Right lobe of liver (tissue), 4 donors: ENCODE measurements at regions not wholly inside any gene's neighbourhood (a gene's known extent, or its start where the extent isn't known, plus 50 kb on each side); places are given as distances from the start of the nearest gene placed in this dataset.

Source experiments
- POLR2A ChIP-seq: fragments of 450-650 bp; IDR thresholded peaks from one replicate; pipeline ENCODE4 v1.6.1; 2017; ENCODE audit warnings: antibody characterized with exemption, mild to moderate bottlenecking
- TF ChIP-seq, protein P1 (sequence below), 4 donors: fragments of 200-600 bp in 3 of 4; fragments of 450-650 bp in 1 of 4; IDR thresholded peaks; one replicate each; pipeline versions ENCODE4 v1.5.1 to v1.8.0; 2016 to 2022; ENCODE audit warnings: antibody characterized with exemption in 4 of 4, mild to moderate bottlenecking in 2 of 4
- donor health status: DM: no; HTN: no; CAD: no.
- donor health status: DM: no; HTN: no; CAD: no.
- donor health status: DM: no; HTN: yes; CAD: no.

DNA sequence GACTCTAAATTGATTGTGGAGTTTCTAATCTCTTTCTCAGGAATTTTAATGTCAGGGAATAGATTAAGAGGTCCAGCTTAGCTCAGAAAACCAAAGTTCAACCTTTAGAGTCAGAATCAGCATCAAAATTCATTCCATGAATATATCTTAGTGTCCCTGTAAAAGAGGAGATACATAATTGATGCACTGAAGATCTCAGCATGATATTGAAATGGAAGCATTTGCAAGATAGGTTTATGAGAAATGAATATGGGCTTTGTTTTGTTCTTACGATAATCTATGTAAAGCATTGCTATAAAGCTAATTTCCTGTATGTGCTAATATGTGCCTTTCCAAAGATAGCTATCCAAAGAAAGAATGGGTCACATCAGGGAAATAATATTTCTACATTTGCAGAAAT lies 404.5 kb upstream of the HSF2 start:
- TF ChIP-seq, protein P1, sequence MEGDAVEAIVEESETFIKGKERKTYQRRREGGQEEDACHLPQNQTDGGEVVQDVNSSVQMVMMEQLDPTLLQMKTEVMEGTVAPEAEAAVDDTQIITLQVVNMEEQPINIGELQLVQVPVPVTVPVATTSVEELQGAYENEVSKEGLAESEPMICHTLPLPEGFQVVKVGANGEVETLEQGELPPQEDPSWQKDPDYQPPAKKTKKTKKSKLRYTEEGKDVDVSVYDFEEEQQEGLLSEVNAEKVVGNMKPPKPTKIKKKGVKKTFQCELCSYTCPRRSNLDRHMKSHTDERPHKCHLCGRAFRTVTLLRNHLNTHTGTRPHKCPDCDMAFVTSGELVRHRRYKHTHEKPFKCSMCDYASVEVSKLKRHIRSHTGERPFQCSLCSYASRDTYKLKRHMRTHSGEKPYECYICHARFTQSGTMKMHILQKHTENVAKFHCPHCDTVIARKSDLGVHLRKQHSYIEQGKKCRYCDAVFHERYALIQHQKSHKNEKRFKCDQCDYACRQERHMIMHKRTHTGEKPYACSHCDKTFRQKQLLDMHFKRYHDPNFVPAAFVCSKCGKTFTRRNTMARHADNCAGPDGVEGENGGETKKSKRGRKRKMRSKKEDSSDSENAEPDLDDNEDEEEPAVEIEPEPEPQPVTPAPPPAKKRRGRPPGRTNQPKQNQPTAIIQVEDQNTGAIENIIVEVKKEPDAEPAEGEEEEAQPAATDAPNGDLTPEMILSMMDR (IDR thresholded peaks at IDR 0.05), result no peak
- TF ChIP-seq POLR2A, result no peak
